ENCODE measurements at regions not wholly inside any gene's neighbourhood (a gene's known extent, or its start where the extent isn't known, plus 50 kb on each side); places are given as distances from the start of the nearest gene placed in this dataset.

GRCh38 chr10:58937423-58937822 is 239.0 kb upstream of the PHYHIPL start:
- Histone ChIP-seq H4K8ac (ENCODE audit: low read depth in 2 of 2, low read length in 2 of 2) (no peak overlapping the region), H2AK9ac (replicated peaks; ENCODE audit: low read depth, low read length, poor library complexity) (no peak overlapping the region), H3K4me3 (ENCODE audit: insufficient read depth, low read depth, low read length) (no peak overlapping the region), H2AK5ac (ENCODE audit: low read depth, low read length) (no peak overlapping the region), H3K18ac (ENCODE audit: low read depth, low read length) (no peak overlapping the region), H3K9me3 (ENCODE audit: control insufficient read depth, insufficient read depth, low read length) (no peaks in the 10 kb centered on the region), H3K14ac (replicated peaks; ENCODE audit: low read depth, low read length) (no peak overlapping the region), H2BK15ac (ENCODE audit: low read depth, low read length) (no peak overlapping the region), H3K27ac (ENCODE audit: insufficient read depth, low read length) (no peak overlapping the region), H3K27me3 (ENCODE audit: control insufficient read depth, insufficient read depth, low read length) (no peaks in the 10 kb centered on the region; the same call in 1 of the 2 replicates), H4K20me1 (ENCODE audit: insufficient read depth, low read length) (no peaks in the 10 kb centered on the region), H3K9me1 (ENCODE audit: insufficient read depth, low read length) (no peaks in the 10 kb centered on the region), H3K36me3 (ENCODE audit: control insufficient read depth, insufficient read depth, low read length) (no peaks in the 10 kb centered on the region), H3K79me1 (ENCODE audit: low read depth in 1 of 2, low read length in 2 of 2) (no peaks in the 10 kb centered on the region), H3K23ac (ENCODE audit: low read depth, low read length) (no peak overlapping the region), H2BK5ac (ENCODE audit: low read depth, low read length, poor library complexity, severe bottlenecking) (no peak overlapping the region), H2BK120ac (ENCODE audit: low read depth, low read length) (no peak overlapping the region), H3K4ac (ENCODE audit: low read depth, low read length) (no peak overlapping the region), H2BK20ac (ENCODE audit: low read depth, low read length) (no peak overlapping the region), H2AFZ (replicated peaks; ENCODE audit: low read length, poor library complexity) (no peak overlapping the region), H3K9ac (ENCODE audit: low read depth, low read length) (no peak overlapping the region), H4K5ac (ENCODE audit: low read depth, low read length) (no peak overlapping the region), H3K4me1 (ENCODE audit: control insufficient read depth, insufficient read depth, low read length) (no peaks in the 10 kb centered on the region), H4K91ac (ENCODE audit: insufficient read depth, low read depth, low read length) (no peak overlapping the region), H3K4me2 (ENCODE audit: low read depth, low read length) (no peak overlapping the region), H3K56ac (ENCODE audit: extremely low read depth, insufficient read depth, low read length) (no peak overlapping the region)
- dilution Hi-C loops (cut with HindIII; ENCODE audit: low sequenced_read_pairs, unreplicated experiment) = no loop called here
- TF ChIP-seq BHLHE40 (IDR thresholded peaks at IDR 0.05; ENCODE audit: low read depth, low read length) = no peak
- TF ChIP-seq RFX5 (IDR thresholded peaks at IDR 0.05; ENCODE audit: low read depth, low read length) = no peak
- TF ChIP-seq RCOR1 (IDR thresholded peaks at IDR 0.05; ENCODE audit: insufficient replicate concordance, low read length) = no peak
- no peak for TF ChIP-seq FOS (IDR thresholded peaks at IDR 0.05; ENCODE audit: low read depth, low read length)
- no peak for TF ChIP-seq MAZ (IDR thresholded peaks at IDR 0.05; ENCODE audit: borderline replicate concordance, low read depth, low read length)
- no peak for TF ChIP-seq CTCF (conservative IDR thresholded peaks at IDR 0.05; ENCODE audit: low read depth, low read length)
- no peak for TF ChIP-seq SMC3 (IDR thresholded peaks at IDR 0.05; ENCODE audit: low read depth, low read length)
- no peak for TF ChIP-seq USF2 (IDR thresholded peaks at IDR 0.05; ENCODE audit: low read depth, low read length)
- WGBS, 2 experiments (ENCODE audit: extremely low coverage in 2 of 2, insufficient read length in 1 of 2) = 95% methylated on average over 4 of the region's 9 CpGs; no CpG with 5 or more reads in 1 of the 2 experiments
- BruUV-seq (replicated peaks) = no TSS peak
- ChIA-PET CTCF (interaction anchor here (0.6 kb wide), 2 partner anchors 11 to 277 kb away, joined by 7 to 8 read pairs; no protein-coding TSS in a partner anchor), POLR2A (ENCODE audit: unreplicated experiment) (no interaction called here)
- in situ Hi-C loops (cut with MboI; ENCODE audit: low sequenced_read_pairs) = no loop called here
- DNase-seq = no peak
- intact Hi-C loops (cut with micrococcal nuclease) = no loop called here
- ATAC-seq (ENCODE audit: low read depth) = no peak
